Effector CD8-positive, alpha-beta T cell (primary cell): ENCODE measurements at regions not wholly inside any gene's neighbourhood (a gene's known extent, or its start where the extent isn't known, plus 50 kb on each side); places are given as distances from the start of the nearest gene placed in this dataset.

ENCODE experiments used
- DNase-seq: peaks from one replicate; lab custom pipeline; 2025; lab: John Stamatoyannopoulos, UW

DNA sequence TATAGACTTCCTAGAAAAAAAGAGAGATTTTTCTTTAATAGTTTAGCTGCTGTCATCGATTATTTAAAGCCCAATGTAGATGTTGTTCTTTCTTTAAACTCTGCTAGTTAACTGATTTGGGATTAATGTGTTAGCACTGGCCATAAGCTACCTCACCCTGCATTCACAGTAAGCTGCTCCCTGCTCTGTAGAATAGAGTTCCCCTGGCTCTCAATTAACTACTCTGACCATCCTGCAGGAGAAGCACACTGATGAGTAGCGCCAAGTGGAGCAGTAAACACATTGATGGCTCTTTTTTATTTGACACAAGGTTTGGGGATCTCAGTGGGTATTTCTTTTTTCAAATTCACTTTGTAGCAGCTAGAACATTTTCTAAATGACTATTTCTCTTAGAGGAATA is 807.9 kb upstream of the ZNF608 start:
- DNase-seq, result no peak

DNA sequence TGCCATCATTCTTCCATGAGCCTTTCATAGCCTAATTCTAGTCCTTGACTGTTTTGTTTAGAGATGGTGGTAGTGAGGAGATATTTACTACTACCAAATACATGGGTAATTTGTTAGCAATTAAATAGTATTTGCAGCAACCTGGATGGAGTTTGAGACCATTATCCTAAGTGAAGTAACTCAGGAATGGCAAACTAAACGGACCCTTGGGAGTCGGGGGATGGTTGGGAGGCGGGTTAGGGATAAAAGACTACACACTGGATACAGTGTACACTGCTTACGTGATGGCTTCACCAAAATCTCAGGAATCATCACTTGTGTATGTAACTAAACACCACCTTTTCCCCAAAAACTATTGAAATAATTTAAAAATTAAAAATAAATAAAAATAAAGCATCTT is 809.2 kb upstream of the ZNF608 start:
- no peak for DNase-seq

DNA sequence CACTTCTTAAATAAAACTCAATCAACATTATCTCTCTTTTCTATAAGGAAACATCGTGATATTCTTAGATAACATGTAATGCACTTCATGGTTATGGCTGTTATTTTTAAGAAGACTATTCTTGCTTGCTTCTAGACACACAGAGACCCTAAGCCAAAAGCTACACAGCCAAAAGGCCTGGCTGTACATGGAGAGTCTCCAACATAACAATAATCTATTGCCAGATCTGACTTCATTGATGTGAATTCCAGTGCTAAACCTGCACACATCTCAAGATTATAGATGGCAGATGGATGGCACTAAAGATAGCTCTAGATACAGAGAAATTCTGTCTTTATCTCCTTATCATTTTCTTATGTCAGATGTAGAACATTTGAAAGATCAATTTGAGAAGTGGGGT is 811.6 kb upstream of the ZNF608 start:
- DNase-seq, result no peak

DNA sequence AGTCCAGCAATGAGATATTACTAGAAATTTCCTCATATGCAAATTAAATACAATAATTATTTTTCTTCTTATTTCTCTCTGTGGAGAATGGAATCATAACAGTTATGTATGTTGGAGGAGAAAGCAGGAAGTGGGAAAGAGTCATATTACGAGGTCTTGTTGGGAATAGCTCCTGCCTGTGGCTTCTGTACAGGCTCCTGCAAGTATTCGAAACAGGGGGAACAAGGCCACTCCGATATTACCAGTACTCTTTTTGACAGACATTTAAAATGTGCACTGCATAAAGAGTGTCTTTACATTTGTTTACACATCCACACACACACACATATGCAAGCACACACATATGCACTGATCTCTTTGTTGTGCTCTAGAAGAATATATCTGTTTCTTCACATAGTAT is 812.0 kb upstream of the ZNF608 start:
- no peak for DNase-seq

DNA sequence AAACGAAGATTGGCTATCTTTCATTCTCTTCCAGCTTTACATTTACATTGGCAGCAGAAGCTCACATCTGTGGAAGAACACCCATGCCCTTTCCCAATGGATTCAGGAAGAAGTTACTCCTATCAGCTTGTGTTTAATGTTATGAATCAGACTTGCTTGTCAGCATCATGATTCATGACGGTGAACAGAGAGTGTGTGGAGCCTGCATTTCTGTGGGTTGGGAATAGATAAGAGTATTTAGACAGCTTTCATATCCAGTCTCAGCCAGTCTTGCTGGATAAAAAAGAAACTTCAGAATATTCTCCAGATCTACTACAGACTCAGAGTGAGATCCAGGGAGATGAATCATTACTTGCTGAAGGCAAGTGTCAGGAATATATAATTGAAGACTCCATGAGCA is 812.9 kb upstream of the ZNF608 start:
- no peak for DNase-seq

DNA sequence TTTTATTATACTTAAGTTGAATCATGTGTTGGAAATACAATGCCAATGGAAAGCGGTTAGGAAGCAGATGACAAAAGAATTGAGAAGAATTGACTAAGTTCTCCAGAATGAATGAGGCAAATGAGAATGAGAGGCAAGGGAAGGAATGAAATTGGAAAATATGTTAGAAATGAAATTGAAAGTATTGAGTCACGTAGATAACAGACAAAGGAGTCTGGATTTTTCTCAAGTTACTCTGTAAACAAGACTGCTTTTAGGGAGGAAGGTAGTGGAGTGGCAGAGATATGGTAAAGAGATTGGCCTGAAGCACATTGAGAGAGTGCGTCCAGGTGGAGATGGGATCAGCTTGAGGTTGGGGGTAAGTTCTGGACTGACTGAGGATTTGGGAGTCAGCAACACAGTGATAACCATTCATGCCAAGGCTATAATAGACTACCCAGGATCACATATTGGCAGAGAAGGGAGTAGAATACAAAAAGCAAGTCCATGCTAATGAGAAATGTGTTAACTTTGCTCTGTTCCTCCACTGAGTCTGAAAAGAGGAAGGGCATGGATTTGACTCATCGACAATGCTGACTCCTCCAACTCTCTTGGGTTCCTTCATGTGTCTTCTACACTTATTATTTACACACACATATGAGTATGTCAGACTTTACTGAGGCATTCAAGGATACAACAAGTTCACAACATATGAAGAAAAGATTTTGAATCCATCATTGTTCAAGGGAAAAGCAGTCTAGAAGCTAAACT is 814.2 kb upstream of the ZNF608 start:
- no peak for DNase-seq

DNA sequence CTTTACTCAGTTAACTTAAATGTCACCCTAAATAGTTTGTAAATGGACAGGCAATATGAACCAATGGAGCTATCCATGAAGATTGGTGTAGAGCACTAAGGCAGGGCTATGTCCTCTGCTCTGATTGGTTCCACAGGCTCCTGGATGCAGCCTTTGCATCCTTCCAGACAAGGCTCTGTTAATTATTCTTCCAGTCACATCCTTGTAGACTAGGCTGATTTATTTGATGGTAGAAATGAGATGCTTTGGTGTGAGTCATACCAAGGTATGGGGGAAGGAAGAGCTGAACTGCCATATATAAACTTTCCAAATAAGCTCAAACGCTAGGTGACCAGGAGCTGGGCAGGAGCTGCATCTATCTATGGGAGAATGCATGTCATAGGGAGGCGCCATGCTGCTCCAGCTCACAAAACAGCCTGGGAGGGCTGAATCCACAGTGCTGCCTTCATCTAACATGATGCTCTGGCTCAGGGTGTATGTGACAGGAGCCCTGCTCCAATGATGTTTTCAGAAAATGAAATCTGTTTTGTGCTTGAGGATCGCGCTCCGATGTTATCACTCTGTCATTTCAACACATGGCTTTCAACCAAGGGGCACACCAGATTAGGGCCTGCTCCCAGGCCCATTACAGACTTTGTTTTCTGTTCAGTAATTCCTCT is 818.0 kb upstream of the ZNF608 start:
- DNase-seq, result no peak

DNA sequence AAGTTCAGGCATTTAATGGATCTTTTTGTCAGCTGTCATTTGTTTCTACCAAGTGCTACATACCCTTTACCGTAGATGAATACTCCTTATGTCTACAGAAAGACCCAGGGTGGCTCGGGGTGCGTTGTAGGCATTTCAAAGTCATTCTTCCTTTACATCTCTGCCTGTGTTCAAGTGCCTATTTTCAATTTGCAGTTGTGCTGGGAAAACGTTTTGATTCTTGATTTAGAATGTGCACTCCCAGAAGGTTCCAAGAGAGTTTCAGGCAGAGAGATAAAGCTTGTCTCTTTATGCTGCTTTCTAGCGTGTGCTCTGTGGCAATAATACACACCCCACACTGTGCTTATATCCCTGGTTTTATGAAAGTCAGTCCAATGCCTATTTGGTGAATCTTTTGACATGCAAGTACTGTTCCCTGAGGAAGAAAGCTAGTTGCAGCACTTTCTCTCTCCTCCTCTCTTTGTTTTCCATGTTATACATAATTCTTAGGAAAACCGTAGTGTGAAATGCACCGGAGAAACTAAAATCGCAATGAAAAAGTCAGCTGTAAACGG is 828.1 kb upstream of the ZNF608 start:
- DNase-seq, result no peak

DNA sequence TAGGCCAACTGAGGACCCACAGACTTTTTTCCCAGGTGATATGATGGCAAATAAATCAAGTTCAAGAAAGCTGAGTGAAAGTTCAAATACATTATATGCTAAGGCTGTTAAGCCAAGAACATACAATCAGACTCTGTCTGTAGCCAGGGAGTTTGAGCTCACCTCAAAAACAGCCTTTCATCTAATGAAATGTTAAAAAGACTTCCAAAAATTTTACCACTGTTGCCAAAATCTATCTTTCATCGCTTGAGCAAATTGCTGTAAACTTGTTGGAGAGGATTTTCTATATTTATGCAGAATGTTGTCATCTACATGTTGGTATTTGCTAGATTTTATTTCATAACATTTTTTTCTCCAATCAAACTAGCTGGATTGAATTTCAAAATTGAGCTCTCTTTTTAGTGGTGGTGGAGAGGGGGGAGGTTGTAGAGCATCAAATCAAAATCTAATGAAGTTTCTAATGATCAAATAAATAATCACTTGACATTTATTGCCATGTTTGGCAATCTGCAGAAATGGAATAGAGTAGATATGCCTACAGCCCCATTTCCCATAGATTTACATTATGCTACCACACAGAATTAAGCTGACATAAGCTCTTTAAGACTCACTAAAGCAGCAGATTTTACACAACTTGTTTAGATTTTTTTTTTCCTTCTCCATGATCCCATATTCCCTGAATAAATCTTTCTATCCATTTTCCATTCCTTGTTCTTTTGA is 828.9 kb upstream of the ZNF608 start:
- no peak for DNase-seq

DNA sequence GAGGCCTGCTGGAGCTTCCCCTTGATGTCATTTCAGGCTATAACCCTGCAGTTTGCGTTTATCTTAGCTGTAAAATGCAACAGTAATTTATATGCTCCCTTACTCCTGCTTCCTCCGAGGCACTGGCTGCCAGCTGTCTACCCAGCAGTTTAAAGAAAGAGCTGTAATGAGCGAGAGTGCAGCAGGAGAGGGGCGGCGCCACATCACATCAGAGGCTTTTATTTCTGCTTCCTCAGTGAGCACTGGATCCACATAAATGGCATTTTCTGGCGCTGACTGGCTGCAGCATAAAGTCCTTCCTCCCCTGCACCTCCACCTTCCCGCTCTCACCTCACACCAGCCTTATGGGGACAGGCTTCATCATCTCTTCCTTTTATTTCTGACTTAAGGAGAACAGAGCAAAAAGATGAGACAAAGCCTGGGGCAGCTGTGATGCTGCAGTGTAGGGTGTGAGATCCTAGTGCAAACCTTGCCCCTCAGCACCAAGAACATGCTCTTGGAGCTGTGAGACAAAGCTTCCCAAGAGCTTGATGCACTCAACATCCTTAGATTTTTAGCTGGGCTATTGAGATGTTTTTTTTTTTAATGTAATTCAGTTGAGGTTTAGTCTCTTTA is 829.6 kb upstream of the ZNF608 start:
- no peak for DNase-seq

DNA sequence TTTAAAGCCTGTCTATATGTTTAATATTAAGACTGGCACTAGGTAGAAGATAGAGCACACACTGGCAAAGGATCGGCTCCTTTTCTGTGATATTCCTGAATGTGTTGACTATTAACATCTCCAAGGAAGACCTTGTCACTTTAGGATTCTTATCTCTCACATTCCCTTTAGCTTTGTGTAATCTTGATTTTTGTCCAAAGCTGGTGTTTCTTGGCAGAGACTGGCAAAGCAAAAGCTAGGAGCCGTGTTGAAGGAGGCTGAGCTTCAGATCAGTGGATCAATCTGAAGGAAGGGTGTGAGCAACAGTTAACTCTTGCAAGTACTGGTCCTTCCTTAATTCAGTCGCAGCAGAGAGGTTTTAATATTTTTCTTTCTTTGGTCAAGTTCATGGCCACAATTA is 830.4 kb upstream of the ZNF608 start:
- DNase-seq, result no peak

DNA sequence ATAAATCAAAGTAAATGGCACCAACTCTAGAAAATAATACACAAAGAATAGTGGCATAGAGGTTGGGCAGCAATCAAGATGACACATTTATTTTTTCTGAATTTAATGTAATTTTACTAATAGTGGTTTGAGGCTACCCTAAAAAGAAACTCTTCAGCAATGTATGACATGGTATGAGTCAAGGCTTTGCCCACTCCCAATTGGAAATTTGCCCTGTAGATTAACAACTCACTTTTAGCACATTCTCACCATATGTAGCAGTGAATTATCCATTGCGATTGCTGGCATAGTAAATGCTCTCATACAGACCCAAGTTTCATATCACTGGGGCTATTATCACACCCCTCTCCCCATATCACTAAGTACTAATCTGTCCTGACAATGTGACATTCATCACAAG is 832.1 kb upstream of the ZNF608 start:
- DNase-seq, result no peak

DNA sequence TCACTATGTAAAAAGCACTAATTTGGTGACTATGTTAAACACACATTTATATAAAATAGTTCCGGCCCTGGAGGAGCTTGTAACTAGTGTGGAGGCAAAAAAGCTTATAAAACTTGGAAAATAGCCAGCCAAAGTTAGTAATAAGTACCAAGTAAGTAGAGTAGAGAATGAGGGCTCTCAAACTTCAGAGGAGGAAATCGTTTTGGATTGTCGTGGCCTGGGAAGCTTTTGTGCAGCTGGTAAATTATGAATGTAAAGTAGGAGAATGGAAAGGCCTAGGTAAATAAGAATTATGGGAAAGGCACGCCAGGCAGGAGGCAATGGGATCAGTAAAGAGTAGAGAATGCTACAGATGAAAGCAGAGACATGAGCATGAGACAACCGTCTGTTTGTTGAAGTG is 832.7 kb upstream of the ZNF608 start:
- no peak for DNase-seq

DNA sequence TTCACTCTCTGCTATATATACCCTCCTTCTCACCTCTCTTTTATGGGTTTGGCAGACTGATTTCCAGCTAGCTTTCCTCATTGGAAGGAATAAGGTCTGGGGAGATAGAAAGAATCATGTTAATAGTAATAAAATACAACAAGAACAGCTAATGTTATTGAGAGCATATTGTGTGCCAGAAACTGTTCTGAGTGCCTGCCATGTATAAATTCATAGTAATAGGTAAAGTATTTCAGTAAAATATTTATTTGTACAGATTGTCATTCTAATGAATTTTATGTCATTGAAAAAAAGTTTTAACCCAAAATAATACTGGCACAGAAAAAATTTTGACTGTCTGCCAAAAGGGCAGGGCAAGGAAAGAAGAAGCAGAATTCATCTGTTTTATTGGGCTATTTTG is 834.9 kb upstream of the ZNF608 start:
- no peak for DNase-seq

DNA sequence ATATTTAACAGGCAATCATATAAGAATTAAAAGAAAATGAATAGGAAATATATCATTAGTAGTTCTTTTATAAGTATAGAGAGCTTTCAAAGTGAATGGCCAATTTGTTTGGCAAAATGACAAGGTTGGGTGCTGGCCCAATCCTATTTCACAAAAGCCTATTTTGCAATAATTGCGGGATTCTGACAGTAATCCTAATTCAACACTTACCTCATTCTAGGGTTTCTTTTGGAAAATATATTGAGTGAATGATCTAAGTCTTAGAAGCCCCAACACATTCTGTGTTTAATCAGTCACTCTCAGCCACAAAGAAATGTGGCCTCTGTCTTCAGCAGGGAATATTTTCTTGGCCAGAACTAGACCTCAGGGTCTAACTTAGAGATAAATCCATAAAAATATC is 835.9 kb upstream of the ZNF608 start:
- DNase-seq, result no peak

DNA sequence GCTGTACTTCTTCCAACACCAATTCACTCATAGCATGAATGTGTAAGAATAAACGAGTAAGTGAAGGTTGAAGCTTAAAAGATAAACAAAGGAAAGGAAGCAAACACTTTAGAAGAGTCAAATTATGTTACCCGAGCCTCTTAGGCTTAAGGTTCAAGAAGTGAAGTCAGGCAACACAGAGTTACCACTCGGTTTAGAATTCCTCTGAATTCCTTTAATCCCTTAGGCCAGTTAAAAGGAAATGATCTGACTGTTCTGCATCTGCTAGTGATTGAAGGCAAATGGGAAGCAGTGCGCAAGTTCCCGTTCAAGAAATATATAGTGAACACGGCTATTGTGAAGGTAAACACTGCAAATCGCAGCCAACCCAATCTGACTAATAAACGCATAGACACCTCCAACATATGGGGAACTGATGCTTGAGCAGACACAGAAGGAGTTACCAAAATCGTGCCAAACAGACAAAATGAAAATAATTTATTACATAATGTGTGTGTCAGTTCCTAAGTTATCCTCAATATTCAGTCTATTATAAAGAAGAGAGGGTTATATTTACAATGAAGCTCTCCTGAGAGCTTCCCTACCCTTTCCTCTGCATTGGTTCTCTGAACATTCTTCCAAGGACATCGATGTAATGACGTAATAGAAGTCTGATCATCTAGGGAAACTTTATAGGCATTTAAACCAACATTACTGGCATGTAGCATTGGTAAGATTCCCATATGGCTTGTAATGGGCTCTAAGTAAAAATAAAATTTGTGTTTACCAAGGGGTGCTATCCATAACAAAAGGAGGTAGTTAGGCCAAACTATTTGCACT is 837.1 kb upstream of the ZNF608 start:
- no peak for DNase-seq

DNA sequence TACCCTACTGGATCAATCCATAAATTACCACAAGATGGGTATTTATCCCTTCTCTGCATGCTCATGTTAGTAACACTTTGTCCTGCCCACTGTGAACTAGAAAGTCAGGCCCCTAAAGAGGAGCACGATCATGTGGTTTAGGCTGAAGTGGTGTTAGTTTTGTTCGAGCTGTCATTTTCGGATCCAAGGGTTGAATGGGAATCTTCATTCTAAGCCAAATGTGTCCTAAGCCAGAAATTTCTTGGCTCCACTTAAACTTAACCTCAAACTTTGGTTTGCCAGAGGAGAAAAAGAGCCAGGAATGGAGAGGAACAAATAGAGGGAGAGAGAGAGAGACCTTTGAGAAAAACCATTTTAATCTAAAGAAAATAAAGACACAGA is 837.7 kb upstream of the ZNF608 start:
- DNase-seq, result no peak

DNA sequence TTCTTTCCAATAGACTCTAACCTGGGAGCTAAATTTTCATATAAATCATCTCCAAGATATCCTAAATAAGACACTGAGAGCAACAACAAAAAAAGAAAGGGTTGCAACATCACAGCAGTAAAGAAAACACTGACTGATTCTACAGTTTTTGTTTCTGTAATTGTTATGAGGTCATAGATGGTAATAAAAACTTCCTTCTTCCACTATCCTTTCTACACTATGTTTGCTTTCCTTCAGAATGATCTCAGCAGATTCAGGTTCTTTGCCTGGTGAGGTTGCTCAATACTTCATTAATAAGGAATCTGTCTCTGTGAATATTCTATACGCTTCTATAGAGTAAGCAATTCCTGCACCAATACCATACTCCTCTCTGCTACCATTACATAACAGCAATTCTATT is 835.6 kb upstream of the GRAMD2B start:
- no peak for DNase-seq

DNA sequence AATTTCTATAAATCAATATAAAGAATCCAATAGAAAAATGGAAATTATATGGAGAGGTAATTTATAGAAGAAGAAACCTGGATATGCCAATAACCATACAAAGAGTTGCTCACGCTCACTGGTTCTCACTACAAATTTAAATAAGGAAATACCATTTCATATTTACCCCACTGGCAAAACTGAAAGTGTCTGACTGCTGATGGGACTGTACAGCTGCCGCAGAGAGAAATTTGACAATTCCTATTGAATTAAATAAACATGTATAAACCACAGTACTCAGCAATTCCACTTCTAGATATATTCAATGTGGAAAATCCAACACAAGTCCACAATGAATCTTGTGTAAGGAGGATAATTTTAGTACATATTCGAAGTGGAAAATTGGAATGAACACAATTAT is 830.4 kb upstream of the GRAMD2B start:
- DNase-seq, result no peak

DNA sequence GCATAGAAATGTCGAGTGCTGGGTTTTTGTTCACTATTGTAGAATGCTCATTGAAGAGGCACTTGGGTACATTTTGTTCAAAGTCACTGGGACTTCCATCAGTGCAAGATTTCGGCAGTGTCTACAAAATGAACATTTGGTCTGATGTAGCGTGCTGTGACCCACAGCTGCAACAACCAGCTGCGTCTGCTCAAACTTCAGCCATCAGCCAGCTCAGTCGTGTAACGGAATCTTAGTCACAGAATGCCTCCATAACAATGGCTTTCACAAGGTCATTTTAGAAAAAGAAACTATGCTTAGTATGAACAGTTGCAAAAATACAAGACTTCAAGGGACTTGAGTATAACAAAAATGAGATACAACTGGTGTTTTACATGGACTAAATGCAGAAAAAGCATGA is 828.1 kb upstream of the GRAMD2B start:
- DNase-seq, result no peak

DNA sequence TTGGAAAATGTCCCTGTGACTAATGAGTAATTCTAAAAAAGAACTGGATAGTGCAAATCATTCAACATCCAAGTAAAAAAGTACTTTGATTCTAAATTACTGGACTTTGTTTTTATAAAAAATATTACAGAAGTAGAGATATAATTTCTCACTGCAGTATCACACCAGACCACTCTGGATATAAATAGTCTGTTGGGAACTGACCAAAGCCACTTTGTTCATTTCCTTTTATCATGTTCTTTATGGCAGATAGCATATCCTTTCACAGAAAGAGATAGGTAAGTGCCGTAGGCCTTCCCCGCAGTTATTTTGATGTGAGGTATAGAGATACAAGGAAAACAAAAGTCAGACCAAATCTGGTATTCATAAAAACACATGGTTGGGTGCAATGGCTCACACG is 827.4 kb upstream of the GRAMD2B start:
- no peak for DNase-seq

DNA sequence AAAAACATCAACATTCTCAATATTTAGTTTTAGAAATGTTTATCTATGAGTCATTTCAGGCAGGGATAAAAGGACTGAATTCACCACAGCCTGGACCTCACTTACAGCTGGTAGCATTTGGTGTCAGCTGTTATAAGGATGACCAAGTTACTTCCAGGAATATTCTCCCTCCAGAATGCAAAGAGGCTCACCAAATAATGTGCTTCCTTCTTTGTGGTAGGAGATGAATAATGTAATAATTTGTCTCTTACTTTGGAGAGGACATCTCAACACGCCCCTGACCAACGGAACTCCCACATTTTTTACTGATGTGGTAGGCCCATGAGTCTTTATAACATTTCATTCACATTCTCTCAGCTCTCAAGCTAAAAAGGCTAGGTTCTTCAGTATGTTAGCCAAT is 825.9 kb upstream of the GRAMD2B start:
- DNase-seq, result no peak
